Kidney (tissue), 13 donors: ENCODE measurements at regions not wholly inside any gene's neighbourhood (a gene's known extent, or its start where the extent isn't known, plus 50 kb on each side); places are given as distances from the start of the nearest gene placed in this dataset.

Experiments
- DNase-seq, 5 donors: peaks; one replicate each; pipeline ENCODE4 v3.0.0-alpha.2; 2013 to 2020
- FAIRE-seq: peaks from 2 replicates; lab custom pipeline; 2012; peaks lifted over from hg19 to GRCh38; lab: Jason Lieb, UNC
- H3K27ac ChIP-seq, 2 donors: one replicate each; pipeline ENCODE4 v1.7.0; 2013; ENCODE audit warnings: low read depth in 2 of 2, low read length in 2 of 2, inconsistent platforms in 1 of 2
- H3K27me3 ChIP-seq: one replicate; pipeline ENCODE4 v1.7.1; 2013; ENCODE audit warnings: low read length, inconsistent platforms; ENCODE audit not compliant: control insufficient read depth, insufficient read depth
- H3K36me3 ChIP-seq, 3 donors: one replicate each; pipeline versions ENCODE4 v1.7.0 to v1.7.1; 2013; ENCODE audit warnings: low read length in 3 of 3, control low read depth in 1 of 3, inconsistent platforms in 1 of 3; ENCODE audit not compliant: insufficient read depth in 3 of 3, control insufficient read depth in 2 of 3
- H3K4me1 ChIP-seq, 3 donors: one replicate each; pipeline versions ENCODE4 v1.7.0 to v1.7.1; 2013; ENCODE audit warnings: low read length in 3 of 3, inconsistent platforms in 1 of 3, low read depth in 1 of 3; ENCODE audit not compliant: control insufficient read depth in 2 of 3, insufficient read depth in 2 of 3
- H3K4me3 ChIP-seq, 3 donors: one replicate each; pipeline versions ENCODE4 v1.7.0 to v1.8.1; 2013; ENCODE audit warnings: low read length in 3 of 3, control low read depth in 1 of 3, inconsistent platforms in 1 of 3
- H3K9ac ChIP-seq, 3 donors: one replicate each; pipeline versions ENCODE4 v1.7.0 to v1.7.1; 2013; ENCODE audit warnings: low read length in 3 of 3, control low read depth in 1 of 3, inconsistent platforms in 1 of 3
- H3K9me3 ChIP-seq, 3 donors: one replicate each; pipeline versions ENCODE4 v1.7.0 to v1.7.1; 2013; ENCODE audit warnings: low read length in 3 of 3, control low read depth in 1 of 3, inconsistent platforms in 1 of 3; ENCODE audit not compliant: control insufficient read depth in 2 of 3, insufficient read depth in 1 of 3
- intact Hi-C: fragments of 100-400 bp; cut with DNase I; formaldehyde crosslinking; loops from one replicate; pipeline ENCODE4 v1.11.1; 2022
- TF ChIP-seq, protein P1 (sequence below): IDR thresholded peaks from 3 replicates; pipeline ENCODE4 v1.5.1; 2012; ENCODE audit warnings: mild to moderate bottlenecking, moderate library complexity, borderline replicate concordance; ENCODE audit not compliant: insufficient read depth; ENCODE audit errors: extremely low read depth
- donor health status: control.
- donor health status: control.
- donor health status: control.
- donor health status: control.
- donor health status: control.
- donor health status: DM: yes; HTN: yes; CAD: no.
- donor health status: Normal renal cell carcinoma (clear cell type).

DNA sequence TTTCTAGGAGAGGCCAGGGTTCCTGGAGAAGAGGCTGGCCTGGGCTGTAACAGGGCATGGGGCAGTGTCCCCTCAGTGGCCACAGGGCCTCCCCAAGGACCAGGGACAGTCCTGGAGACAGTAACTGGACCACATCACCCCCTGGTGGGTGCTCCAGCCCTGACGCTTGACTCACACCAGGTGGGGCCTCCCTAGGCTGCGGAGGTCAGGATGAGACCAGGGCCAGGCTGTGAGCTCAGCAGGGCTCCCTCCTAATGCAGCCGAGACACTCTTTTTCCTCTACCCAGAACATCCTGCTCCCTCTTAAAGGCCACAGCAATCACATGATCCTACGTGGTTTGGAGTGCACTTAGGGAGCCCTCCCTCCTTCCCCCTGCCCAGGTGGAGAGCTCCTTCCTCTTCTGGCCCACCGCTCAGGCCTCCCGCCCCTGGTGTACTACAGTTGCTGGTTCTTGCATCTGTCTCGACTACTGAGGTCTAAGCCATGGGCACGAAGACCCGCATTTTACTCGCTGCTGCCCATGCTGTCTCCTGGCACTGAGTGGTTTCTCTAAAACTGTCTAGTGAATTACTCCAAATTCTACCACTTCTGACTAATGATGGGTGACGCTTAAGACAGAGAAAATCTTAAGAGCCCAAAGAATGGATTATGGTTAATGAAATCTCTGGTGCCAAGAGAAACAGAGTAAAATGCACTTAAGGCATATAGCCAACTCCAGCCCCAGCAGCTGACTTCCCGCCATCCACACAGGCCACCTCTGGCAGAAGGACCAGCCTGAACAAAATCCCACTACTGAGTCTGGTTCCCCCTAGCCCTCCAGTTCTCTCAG is 166.1 kb upstream of the CST7 start:
- intact Hi-C loops = no loop called here
- TF ChIP-seq, protein P1, sequence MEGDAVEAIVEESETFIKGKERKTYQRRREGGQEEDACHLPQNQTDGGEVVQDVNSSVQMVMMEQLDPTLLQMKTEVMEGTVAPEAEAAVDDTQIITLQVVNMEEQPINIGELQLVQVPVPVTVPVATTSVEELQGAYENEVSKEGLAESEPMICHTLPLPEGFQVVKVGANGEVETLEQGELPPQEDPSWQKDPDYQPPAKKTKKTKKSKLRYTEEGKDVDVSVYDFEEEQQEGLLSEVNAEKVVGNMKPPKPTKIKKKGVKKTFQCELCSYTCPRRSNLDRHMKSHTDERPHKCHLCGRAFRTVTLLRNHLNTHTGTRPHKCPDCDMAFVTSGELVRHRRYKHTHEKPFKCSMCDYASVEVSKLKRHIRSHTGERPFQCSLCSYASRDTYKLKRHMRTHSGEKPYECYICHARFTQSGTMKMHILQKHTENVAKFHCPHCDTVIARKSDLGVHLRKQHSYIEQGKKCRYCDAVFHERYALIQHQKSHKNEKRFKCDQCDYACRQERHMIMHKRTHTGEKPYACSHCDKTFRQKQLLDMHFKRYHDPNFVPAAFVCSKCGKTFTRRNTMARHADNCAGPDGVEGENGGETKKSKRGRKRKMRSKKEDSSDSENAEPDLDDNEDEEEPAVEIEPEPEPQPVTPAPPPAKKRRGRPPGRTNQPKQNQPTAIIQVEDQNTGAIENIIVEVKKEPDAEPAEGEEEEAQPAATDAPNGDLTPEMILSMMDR = no peak
- Histone ChIP-seq H3K4me3 (no peak overlapping the region), H3K36me3 (no peaks in the 10 kb centered on the region), H3K9me3 (no peaks in the 10 kb centered on the region), H3K4me1 (peaks cover 2 to 7% (median 3%) of the 10 kb centered on the region in 3 donors), H3K9ac (no peak overlapping the region), H3K27me3 (no peaks in the 10 kb centered on the region), H3K27ac (no peak overlapping the region)
- DNase-seq (no peak), FAIRE-seq (no peak)

DNA sequence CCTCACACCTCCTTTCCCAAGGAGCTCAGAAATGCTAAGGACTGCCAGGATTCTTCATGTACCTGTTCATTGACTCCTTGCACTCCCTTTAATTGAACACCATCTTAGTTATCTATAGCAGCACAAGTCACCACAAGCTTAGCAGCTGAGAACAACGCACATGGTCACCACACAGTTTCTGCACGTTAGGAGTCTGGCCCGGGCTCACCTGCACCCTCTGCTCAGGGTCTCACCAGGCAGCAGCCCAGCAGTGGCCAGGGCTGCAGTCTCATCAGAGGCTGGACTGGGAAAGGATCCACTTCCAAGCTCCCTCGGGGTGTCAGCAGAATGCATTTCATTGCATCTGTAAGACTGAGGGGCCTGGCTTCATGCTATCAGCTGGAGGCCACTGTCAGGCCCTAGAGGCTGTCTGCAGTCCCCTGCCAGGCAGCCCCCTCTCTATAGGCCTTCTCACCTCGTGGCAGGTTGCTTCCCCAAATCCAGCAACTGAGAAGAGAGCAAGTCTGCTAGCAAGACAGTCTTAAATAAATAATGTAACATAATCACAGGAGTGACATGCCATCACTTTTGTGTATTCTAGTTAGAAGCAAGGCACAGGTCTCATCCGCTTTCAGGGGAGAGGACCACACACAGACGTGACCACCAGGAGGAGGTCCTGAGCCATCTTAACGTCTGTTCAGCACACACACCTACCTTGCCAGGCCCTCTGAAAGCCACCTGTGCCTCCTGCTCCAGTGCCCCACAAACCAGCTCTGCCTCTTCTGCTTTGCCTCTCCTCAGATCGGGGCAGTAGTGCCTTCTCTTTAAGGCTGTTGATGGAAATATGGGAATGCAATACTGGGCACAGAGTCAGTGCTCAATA is 165.2 kb upstream of the CST7 start:
- H3K9me3 ChIP-seq = no peaks in the 10 kb centered on the region
- no peak overlapping the region for H3K4me3 ChIP-seq
- H3K27ac ChIP-seq = no peak overlapping the region
- FAIRE-seq (no peak), DNase-seq (peak in 3 of 5 donors; percentile 38 to 48 (median 46))
- intact Hi-C loops = no loop called here
- peaks cover 0 to 7% (median 2%) of the 10 kb centered on the region in 3 donors for H3K4me1 ChIP-seq
- TF ChIP-seq, protein P1 = peak; percentile 11
- no peaks in the 10 kb centered on the region for H3K27me3 ChIP-seq
- H3K9ac ChIP-seq = no peak overlapping the region
- H3K36me3 ChIP-seq = no peaks in the 10 kb centered on the region

DNA sequence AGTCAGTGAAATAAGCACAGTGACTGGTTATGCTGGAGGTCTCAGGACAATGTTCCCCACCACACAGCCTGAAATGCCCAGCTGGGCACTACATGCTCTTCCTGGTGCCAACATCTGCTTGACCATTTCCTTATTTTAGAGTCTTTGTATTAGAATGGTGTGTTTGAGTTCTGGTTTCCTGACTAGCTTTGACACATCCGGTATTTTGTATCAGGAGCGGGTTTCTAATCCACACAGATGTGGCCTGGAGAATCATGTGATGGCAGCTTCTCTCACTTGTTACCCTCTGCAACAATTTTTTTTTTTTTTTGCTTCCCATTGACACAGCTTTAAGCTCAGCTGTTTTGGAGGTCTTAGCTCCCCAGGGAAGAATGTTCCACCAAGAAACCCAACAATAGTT is 164.5 kb upstream of the CST7 start:
- no peak overlapping the region for H3K4me3 ChIP-seq
- intact Hi-C loops = no loop called here
- peaks cover 0 to 2% (median 2%) of the 10 kb centered on the region in 3 donors for H3K4me1 ChIP-seq
- H3K9ac ChIP-seq = no peak overlapping the region
- TF ChIP-seq, protein P1 = no peak
- FAIRE-seq = no peak
- H3K36me3 ChIP-seq = no peaks in the 10 kb centered on the region
- H3K27ac ChIP-seq = no peak overlapping the region
- no peak for DNase-seq
- H3K9me3 ChIP-seq = no peaks in the 10 kb centered on the region
- H3K27me3 ChIP-seq = no peaks in the 10 kb centered on the region
